ENCODE measurements at regions not wholly inside any gene's neighbourhood (a gene's known extent, or its start where the extent isn't known, plus 50 kb on each side); places are given as distances from the start of the nearest gene placed in this dataset.

- Histone ChIP-seq H4K20me1 (ENCODE audit: insufficient read depth, low read length) (no peaks in the 10 kb centered on the region), H3K4me3 (replicated peaks in 1 of 3; ENCODE audit: insufficient read depth in 1 of 3, low read depth in 2 of 3, low read length in 3 of 3) (no peak overlapping the region), H3K4me2 (ENCODE audit: low read depth, low read length) (no peak overlapping the region), H2AFZ (ENCODE audit: low read length) (no peak overlapping the region), H3K79me2 (ENCODE audit: insufficient read depth, low read length) (no peaks in the 10 kb centered on the region), H3K27ac (ENCODE audit: extremely low read length, insufficient read depth, low read length) (no peak overlapping the region), H3K36me3 (replicated peaks in 1 of 2; ENCODE audit: control insufficient read depth in 1 of 2, insufficient read depth in 2 of 2, low read length in 2 of 2) (no peaks in the 10 kb centered on the region), H3K4me1 (ENCODE audit: insufficient read depth, low read length) (no peaks in the 10 kb centered on the region), H3K9ac (ENCODE audit: insufficient read depth, low read depth, low read length) (no peak overlapping the region), H3K9me3 (ENCODE audit: low read length) (peaks cover 38% of the 10 kb centered on the region), H3K27me3 (ENCODE audit: control insufficient read depth in 1 of 2, insufficient read depth in 2 of 2, low read length in 2 of 2) (no peaks in the 10 kb centered on the region; a peak in 1 of 5 replicates)
- TF ChIP-seq NCOA2 (CRISPR knock-in tag; IDR thresholded peaks at IDR 0.05) (no peak), ZNF30 (CRISPR knock-in tag; IDR thresholded peaks at IDR 0.05) (no peak), ZNF331 (CRISPR knock-in tag; IDR thresholded peaks at IDR 0.05) (no peak)
- intact Hi-C loops (cut with micrococcal nuclease; ENCODE audit: unreplicated experiment), result no loop called here
- 0% methylated on average over 3 of the region's 3 CpGs for WGBS (ENCODE audit: low lambda C conversion rate)
- BruUV-seq (replicated peaks), result no TSS peak
- ATAC-seq (no peak), FAIRE-seq (no peak), DNase-seq (ENCODE audit: low spot score) (no peak)
- ChIA-PET POLR2A (no interaction called here), CTCF (ENCODE audit: low intra/inter-chr PET ratio, low total read pairs) (no interaction called here)
- in situ Hi-C loops (cut with HindIII; ENCODE audit: extremely low pct_ligation_motif_present, low pct_unique_long_range_greater_than_20kb), result no loop called here
Observed at GRCh38 chr1:81437649-81438048, 363.1 kb upstream of the ADGRL2 start.

GRCh38 chr1:81437213-81437612, 363.5 kb upstream of the ADGRL2 start:
- no peaks in the 10 kb centered on the region for H4K20me1 ChIP-seq (ENCODE audit: insufficient read depth, low read length)
- CTCF ChIA-PET (ENCODE audit: low intra/inter-chr PET ratio, low total read pairs), result no interaction called here
- FAIRE-seq, result no peak
- no peaks in the 10 kb centered on the region; a peak in 1 of 5 replicates for H3K27me3 ChIP-seq (ENCODE audit: control insufficient read depth in 1 of 2, insufficient read depth in 2 of 2, low read length in 2 of 2)
- H3K4me3 ChIP-seq (replicated peaks in 1 of 3; ENCODE audit: insufficient read depth in 1 of 3, low read depth in 2 of 3, low read length in 3 of 3), result no peak overlapping the region
- in situ Hi-C loops (cut with HindIII; ENCODE audit: extremely low pct_ligation_motif_present, low pct_unique_long_range_greater_than_20kb) (no loop called here), intact Hi-C loops (cut with micrococcal nuclease; ENCODE audit: unreplicated experiment) (no loop called here)
- H3K4me1 ChIP-seq (ENCODE audit: insufficient read depth, low read length), result no peaks in the 10 kb centered on the region
- no peak overlapping the region for H3K4me2 ChIP-seq (ENCODE audit: low read depth, low read length)
- peaks cover 34% of the 10 kb centered on the region for H3K9me3 ChIP-seq (ENCODE audit: low read length)
- BruUV-seq (replicated peaks), result no TSS peak
- no peaks in the 10 kb centered on the region for H3K36me3 ChIP-seq (replicated peaks in 1 of 2; ENCODE audit: control insufficient read depth in 1 of 2, insufficient read depth in 2 of 2, low read length in 2 of 2)
- H3K27ac ChIP-seq (ENCODE audit: extremely low read length, insufficient read depth, low read length), result no peak overlapping the region
- no peaks in the 10 kb centered on the region for H3K79me2 ChIP-seq (ENCODE audit: insufficient read depth, low read length)
- DNase-seq (ENCODE audit: low spot score), result no peak
- no peak overlapping the region for H3K9ac ChIP-seq (ENCODE audit: insufficient read depth, low read depth, low read length)
- POLR2A ChIA-PET, result no interaction called here
- WGBS (ENCODE audit: low lambda C conversion rate), result 3% methylated on average over 1 of the region's 1 CpG
- no peak for TF ChIP-seq SALL1 (CRISPR knock-in tag; IDR thresholded peaks at IDR 0.05)
- TF ChIP-seq ZSCAN25 (CRISPR knock-in tag; IDR thresholded peaks at IDR 0.05), result no peak
- no peak overlapping the region for H2AFZ ChIP-seq (ENCODE audit: low read length)
- no peak for ATAC-seq

Data from HepG2 (cell line).